DMS53 (cell line): ENCODE measurements at regions not wholly inside any gene's neighbourhood (a gene's known extent, or its start where the extent isn't known, plus 50 kb on each side); places are given as distances from the start of the nearest gene placed in this dataset.

Experiments used
- DNase-seq: peaks from one replicate; lab custom pipeline; 2025; lab: John Stamatoyannopoulos, UW

- DNase-seq: no peak
These were observed 95.8 kb upstream of the ABCA1 start for GRCh38 chr9:105023788-105024187.

- DNase-seq: no peak
These were observed 96.6 kb upstream of the ABCA1 start for GRCh38 chr9:105024529-105024928.

- no peak for DNase-seq
These were observed 98.5 kb upstream of the ABCA1 start for GRCh38 chr9:105026451-105026850.

GRCh38 chr9:105027084-105027483 lies 99.1 kb upstream of the ABCA1 start:
- no peak for DNase-seq

GRCh38 chr9:105030285-105030684 lies 102.3 kb upstream of the ABCA1 start:
- DNase-seq: no peak

- DNase-seq: no peak
These were observed 109.2 kb upstream of the ABCA1 start for GRCh38 chr9:105037139-105037538.

GRCh38 chr9:105038051-105038450 lies 110.1 kb upstream of the ABCA1 start:
- no peak for DNase-seq

- peak; percentile 38 for DNase-seq
These were observed 111.3 kb upstream of the ABCA1 start for GRCh38 chr9:105039175-105039799.

- DNase-seq: no peak
These were observed 115.5 kb upstream of the ABCA1 start for GRCh38 chr9:105043370-105043936.

GRCh38 chr9:105044518-105044917 lies 116.6 kb upstream of the ABCA1 start:
- no peak for DNase-seq

- DNase-seq: no peak
These were observed 119.2 kb upstream of the ABCA1 start for GRCh38 chr9:105046907-105047741.

- DNase-seq: peak; percentile 34
These were observed 119.7 kb upstream of the ABCA1 start for GRCh38 chr9:105047742-105048041.

- no peak for DNase-seq
These were observed 120.4 kb upstream of the ABCA1 start for GRCh38 chr9:105048331-105048730.

- no peak for DNase-seq
These were observed 122.3 kb upstream of the ABCA1 start for GRCh38 chr9:105050296-105050695.

GRCh38 chr9:105051897-105052296 lies 123.9 kb upstream of the ABCA1 start:
- DNase-seq: no peak

- DNase-seq: no peak
These were observed 124.4 kb upstream of the ABCA1 start for GRCh38 chr9:105052346-105052745.

GRCh38 chr9:105053209-105053652 lies 125.3 kb upstream of the ABCA1 start:
- DNase-seq: peak; percentile 10

- DNase-seq: peak; percentile 81
These were observed 126.5 kb upstream of the ABCA1 start for GRCh38 chr9:105054491-105054890.

- peak; percentile 7 for DNase-seq
These were observed 128.0 kb upstream of the ABCA1 start for GRCh38 chr9:105055917-105056316.

GRCh38 chr9:105057551-105057950 lies 129.6 kb upstream of the ABCA1 start:
- DNase-seq: no peak

GRCh38 chr9:105059252-105059651 lies 131.3 kb upstream of the ABCA1 start:
- no peak for DNase-seq

GRCh38 chr9:105062222-105062855 lies 134.4 kb upstream of the ABCA1 start:
- DNase-seq: no peak
